T-helper 22 cell (primary cell): ENCODE measurements at regions not wholly inside any gene's neighbourhood (a gene's known extent, or its start where the extent isn't known, plus 50 kb on each side); places are given as distances from the start of the nearest gene placed in this dataset.
"Not testable (repeated sequence)": the region's sequence is repeated elsewhere in the genome, so short reads cannot be mapped to it uniquely, and the experiment has no call there.

Experiments
- DNase-seq: peaks from one replicate; pipeline ENCODE4 v3.0.0-alpha.2; 2020; ENCODE audit warnings: low read depth

DNA sequence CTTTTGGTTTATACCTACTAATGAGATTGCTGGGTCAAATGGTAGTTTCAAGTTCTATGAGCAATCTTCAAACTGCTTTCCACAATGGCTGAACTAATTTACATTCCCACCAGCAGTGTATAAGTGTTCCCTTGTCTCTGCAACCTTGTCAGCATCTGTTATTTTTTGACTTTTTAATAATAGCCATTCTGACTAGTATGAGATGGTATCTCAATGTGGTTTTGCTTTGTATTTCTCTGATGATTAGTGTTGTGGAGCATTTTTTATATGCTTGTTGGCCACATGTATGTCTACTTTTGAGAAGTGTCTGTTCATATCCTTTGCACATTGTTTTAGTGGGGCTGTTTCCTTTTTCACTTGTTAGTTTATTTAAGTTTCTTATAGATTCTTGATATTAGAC, 449.3 kb upstream of the ATP11B start:
- not testable (repeated sequence) for DNase-seq

GRCh38 chr3:182349051-182349450, 444.3 kb upstream of the ATP11B start:
- no peak for DNase-seq

GRCh38 chr3:182349951-182350517, 443.3 kb upstream of the ATP11B start:
- DNase-seq: no peak

- DNase-seq: no peak
Measured at GRCh38 chr3:182357928-182358327, 435.4 kb upstream of the ATP11B start.

DNA sequence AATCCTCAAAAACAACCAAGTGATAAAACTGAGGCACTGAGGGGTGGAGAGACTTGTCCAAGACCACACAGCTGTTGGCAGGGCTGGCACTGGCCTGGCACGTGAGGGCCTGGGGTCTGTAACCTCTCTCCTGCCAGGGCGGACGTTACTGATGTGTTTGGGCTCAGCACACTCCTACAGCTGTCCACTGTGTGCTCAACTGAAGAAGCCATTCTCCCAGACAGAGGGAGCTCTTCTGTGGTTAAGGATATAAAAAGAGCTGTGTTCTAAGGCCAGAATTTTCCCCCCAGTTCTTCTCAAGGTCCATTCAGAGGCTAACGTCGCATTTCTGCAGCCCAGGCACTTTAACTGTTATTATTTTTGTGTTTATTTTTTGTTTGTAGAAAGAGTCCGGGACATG, 429.0 kb upstream of the ATP11B start:
- DNase-seq: no peak

- DNase-seq: no peak
Measured at GRCh38 chr3:182364723-182365650, 428.3 kb upstream of the ATP11B start.

DNA sequence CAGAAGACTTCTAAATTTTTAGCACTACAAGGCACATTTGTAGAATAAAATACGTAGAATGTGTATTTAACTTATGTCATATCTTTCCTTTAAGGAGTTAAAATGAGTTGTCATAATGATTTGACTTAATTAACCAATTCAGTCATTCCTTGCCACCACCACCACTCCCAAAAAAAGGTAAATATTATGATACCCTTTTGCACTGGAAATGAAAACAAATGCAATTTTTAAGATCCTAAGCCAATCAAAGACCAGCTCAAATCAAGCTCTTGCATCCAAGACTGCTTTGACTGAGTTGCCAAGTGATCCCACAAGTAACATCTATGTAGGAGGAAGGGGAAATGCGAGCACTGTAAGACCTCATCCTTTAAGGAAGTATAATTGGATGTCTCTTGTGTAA, 426.6 kb upstream of the ATP11B start:
- no peak for DNase-seq

- DNase-seq: no peak
Measured at GRCh38 chr3:182369861-182370260, 423.4 kb upstream of the ATP11B start.

GRCh38 chr3:182370949-182371348, 422.4 kb upstream of the ATP11B start:
- DNase-seq: no peak

DNA sequence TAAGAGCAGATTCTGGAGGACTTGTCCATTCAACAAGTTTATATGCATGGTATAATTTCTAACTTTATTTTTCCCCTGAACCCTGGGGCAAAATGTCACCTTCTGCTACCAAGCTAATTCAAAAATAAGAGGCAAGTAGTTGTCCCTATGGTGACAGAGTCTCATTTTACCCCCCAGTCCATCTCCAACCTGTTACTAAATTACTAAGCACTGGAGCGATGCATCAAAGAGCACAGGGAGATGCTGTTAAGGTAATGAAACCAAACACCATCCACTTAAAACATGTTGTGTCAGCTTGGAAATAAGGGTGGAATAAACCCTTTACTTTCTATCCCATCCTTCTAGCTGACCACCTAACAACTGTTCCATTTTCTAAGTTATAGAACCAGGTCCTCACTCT, 417.4 kb upstream of the ATP11B start:
- DNase-seq: no peak

- DNase-seq: no peak
Measured at GRCh38 chr3:182382112-182382857, 411.0 kb upstream of the ATP11B start.

DNA sequence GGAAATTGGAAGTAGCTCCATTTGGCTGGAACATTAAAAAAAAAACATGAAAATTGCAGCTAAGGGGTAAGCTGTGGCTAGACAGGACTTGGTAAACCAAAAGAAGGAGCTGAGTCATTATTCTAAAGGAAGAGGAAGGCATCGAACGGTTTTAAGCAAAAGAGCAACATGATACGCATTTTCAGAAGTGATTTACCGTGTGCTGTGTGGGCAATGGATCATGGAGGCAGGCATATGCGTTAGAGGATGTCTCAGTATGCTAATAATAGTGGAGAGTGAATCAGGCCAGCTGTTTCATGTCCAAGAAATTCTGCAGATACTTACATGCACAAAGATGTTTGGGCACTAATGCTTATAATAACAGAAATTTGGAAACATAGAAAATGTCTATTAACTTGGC, 409.1 kb upstream of the ATP11B start:
- no peak for DNase-seq

- DNase-seq: no peak
Measured at GRCh38 chr3:182385356-182385755, 407.9 kb upstream of the ATP11B start.

GRCh38 chr3:182388506-182388905, 404.8 kb upstream of the ATP11B start:
- no peak for DNase-seq

DNA sequence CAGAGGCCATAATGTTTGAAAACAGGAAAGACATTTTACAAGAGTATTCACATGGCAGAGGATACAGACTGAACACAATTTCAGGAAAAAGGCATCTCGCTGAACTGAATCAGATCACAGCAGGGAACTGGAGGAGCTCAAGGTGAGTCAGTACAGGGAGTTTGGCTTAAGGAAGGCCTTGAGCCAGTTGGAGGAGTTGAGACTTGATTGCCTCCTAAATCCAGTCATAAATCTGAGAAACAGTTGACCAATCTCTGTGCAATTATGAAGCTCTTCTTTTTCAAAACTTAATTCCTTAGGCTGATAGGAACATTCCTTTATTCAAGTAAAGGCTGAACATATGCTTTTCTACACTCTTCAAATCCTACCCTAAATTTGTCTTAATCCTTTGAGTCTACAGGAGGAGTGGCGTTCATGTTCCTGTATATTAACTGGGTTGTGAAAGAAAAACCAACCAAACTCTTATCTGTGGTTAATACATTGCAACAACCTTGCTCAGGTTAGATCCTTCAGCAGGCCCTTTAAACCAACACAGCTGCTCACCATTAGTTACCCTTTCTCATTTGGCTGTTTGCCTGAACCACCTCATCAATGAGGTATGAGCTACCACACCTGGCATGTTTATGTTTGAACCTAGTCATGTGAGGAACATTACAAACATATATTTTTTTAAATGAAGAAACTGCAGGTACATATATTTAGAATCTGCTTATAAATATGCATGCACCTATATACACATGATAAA, 404.1 kb upstream of the ATP11B start:
- no peak for DNase-seq

DNA sequence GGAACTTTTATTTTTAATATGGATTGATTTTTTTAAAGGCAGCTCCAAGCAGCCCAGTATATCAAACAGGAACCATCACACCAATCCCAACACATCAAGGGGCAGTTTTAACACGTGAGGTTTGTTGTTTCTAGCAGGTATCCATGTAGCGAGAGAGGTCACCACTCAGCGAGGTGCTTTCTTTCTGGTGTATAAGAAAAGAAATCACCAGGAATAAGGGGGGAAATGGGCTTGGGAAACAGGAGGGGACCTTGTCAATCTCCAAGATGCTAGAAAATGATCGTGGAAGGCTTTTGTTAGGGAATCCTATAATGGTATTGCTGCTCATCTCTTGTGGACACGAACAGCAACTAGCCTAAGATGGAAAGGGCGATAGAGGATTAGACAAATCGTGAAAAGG, 402.9 kb upstream of the ATP11B start:
- no peak for DNase-seq

DNA sequence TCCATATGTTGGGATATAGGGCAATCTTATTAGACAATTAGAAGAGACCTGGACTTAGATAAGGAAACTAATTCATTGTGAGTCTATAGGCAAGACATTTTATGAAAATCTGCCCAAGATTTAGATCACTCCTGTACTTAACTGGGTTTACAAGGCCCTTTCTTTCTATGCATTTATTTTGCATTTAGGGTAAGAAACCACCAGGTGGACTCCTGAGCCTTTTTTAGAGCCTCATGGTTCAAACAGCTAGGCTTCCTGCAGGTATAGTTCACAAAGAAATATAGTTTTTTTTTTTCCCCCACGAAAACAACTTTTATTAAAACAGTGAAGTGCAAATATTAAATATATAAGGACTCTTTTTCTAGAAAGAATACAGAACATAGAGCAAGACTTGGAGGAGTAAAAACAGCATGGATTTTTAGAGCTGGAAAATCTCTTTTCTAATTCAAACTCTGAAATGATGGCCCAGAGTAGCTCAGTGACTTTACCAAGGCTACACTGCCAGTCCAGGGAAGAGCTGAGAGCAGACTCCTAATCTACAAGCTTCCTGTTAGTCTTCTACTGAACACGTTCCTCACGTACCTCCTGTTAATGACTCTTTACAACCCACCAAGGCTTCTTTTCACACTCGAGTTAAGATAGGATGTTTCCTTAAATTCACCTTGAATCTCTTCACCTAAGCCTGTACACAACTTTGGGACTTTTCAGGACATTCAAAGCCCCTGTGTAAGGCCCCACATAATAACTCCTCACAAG, 400.9 kb upstream of the ATP11B start:
- no peak for DNase-seq

GRCh38 chr3:182393151-182393550, 400.2 kb upstream of the ATP11B start:
- no peak for DNase-seq

- no peak for DNase-seq
Measured at GRCh38 chr3:182393830-182394367, 399.4 kb upstream of the ATP11B start.

DNA sequence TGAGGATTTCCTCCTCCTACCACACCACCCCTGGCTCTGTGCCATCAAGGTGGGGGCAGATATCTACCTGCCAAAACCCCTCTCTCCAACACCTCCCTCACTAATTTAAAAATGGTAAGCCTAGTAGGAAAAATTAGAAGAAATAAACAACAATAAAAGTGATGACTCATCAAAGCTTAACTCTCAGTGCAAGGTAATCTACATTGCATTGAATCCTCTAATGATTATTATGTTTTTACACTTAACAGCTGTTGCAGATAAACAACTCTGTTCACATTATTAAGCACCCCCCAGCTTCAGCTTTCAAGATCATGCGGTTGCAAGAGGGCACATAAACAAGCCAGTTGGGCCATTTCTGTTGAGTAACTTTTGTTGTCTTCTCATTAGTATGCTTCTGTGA, 396.1 kb upstream of the ATP11B start:
- no peak for DNase-seq
